OCI-LY7 (cell line): ENCODE measurements at regions not wholly inside any gene's neighbourhood (a gene's known extent, or its start where the extent isn't known, plus 50 kb on each side); places are given as distances from the start of the nearest gene placed in this dataset.

Experiments used
- CTCF ChIP-seq: fragments of 200-600 bp; sonication (generic); conservative IDR thresholded peaks from 2 replicates; pipeline ENCODE4 v1.5.1; 2014; ENCODE audit warnings: mild to moderate bottlenecking, antibody characterized with exemption, low read length, moderate library complexity, mixed read lengths
- EZH2phosphoT487 ChIP-seq: fragments of 200-600 bp; sonication (generic); IDR thresholded peaks from 2 replicates; pipeline ENCODE4 v1.6.1; 2018; ENCODE audit warnings: low read depth, borderline replicate concordance, mild to moderate bottlenecking, mixed run types, antibody characterized with exemption, low read length, moderate library complexity, mixed read lengths

- TF ChIP-seq CTCF (no peak), EZH2phosphoT487 (no peak)
Observed at GRCh38 chr22:49457946-49458707, 369.5 kb downstream of the BRD1 start.
